ENCODE measurements at regions not wholly inside any gene's neighbourhood (a gene's known extent, or its start where the extent isn't known, plus 50 kb on each side); places are given as distances from the start of the nearest gene placed in this dataset.

DNA sequence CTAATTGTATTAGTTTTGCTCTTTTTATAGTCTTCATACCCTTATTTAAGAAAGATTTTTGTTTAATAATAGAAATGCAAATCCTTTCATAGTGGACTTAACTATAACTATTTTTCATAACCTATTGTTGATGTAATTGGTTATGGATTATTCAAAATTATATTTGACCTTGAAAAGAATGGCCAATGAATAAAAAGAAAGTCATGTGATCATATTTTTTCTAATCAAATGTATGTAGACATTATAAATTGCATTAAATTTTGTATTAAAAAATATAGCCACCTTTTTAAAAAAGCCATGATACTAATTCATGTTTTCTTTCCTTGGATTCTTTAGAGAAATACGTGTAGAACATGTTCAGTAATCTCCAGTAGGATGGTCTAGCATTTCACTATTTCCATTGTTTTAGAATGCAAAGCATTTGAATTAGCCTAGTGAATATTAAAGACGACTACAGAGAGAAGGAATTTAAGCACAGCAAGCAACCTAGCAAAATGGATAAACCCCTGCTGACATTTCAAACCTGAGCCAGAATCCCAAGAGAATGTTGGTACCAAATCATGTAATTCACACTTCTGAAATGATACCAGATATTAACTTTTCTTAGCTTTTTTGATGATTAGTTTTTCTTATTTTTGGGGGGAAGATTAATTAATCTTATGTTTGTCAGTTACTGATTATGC is 1297.4 kb upstream of the MIR17HG start:
- FAIRE-seq: no peak
- DNase-seq (ENCODE audit: extremely low read depth in 1 of 4, low spot score in 3 of 4): no peak
- no peak overlapping the region for H3K9ac ChIP-seq (ENCODE audit: insufficient read depth in 1 of 2, low read depth in 2 of 2, low read length in 2 of 2)
- H3K4me2 ChIP-seq (ENCODE audit: insufficient read depth, low read length): no peak overlapping the region
- WGBS (ENCODE audit: insufficient coverage, low coverage, missing lambda C conversion rate): 0% methylated on average over 2 of the region's 2 CpGs
- no peaks in the 10 kb centered on the region for H3K4me1 ChIP-seq (replicated peaks in 1 of 2; ENCODE audit: control insufficient read depth in 2 of 2, insufficient read depth in 2 of 2, low read length in 2 of 2)
- peaks cover 10% of the 10 kb centered on the region; the same call in 1 of the 2 replicates for H3K9me3 ChIP-seq (replicated peaks; ENCODE audit: control insufficient read depth, insufficient read depth, low read depth, low read length)
- H4K20me1 ChIP-seq (replicated peaks; ENCODE audit: control insufficient read depth, insufficient read depth, low read length): no peaks in the 10 kb centered on the region
- no peaks in the 10 kb centered on the region for H3K36me3 ChIP-seq (ENCODE audit: control insufficient read depth, insufficient read depth, low read length)
- H3K27ac ChIP-seq (ENCODE audit: extremely low read depth, low read depth, low read length): no peak overlapping the region
- ATAC-seq: no peak
- POLR2A ChIA-PET: interaction anchor here (1.0 kb wide), 1 partner anchor 13 kb away, joined by 3 read pairs; no protein-coding TSS in a partner anchor
- H2AFZ ChIP-seq (ENCODE audit: low read depth, low read length): no peak overlapping the region
- no TSS peak for BruUV-seq (replicated peaks)
- H3K79me2 ChIP-seq (ENCODE audit: control insufficient read depth, insufficient read depth, low read length): no peaks in the 10 kb centered on the region
- TF ChIP-seq ARNT (IDR thresholded peaks at IDR 0.05) (no peak), ZNF431 (CRISPR knock-in tag; IDR thresholded peaks at IDR 0.05) (no peak)
- TF ChIP-seq, protein P1, sequence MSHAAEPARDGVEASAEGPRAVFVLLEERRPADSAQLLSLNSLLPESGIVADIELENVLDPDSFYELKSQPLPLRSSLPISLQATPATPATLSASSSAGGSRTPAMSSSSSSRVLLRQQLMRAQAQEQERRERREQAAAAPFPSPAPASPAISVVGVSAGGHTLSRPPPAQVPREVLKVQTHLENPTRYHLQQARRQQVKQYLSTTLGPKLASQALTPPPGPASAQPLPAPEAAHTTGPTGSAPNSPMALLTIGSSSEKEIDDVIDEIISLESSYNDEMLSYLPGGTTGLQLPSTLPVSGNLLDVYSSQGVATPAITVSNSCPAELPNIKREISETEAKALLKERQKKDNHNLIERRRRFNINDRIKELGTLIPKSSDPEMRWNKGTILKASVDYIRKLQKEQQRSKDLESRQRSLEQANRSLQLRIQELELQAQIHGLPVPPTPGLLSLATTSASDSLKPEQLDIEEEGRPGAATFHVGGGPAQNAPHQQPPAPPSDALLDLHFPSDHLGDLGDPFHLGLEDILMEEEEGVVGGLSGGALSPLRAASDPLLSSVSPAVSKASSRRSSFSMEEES (CRISPR knock-in tag; IDR thresholded peaks at IDR 0.05): peak; percentile 93
- TF ChIP-seq, protein P2, sequence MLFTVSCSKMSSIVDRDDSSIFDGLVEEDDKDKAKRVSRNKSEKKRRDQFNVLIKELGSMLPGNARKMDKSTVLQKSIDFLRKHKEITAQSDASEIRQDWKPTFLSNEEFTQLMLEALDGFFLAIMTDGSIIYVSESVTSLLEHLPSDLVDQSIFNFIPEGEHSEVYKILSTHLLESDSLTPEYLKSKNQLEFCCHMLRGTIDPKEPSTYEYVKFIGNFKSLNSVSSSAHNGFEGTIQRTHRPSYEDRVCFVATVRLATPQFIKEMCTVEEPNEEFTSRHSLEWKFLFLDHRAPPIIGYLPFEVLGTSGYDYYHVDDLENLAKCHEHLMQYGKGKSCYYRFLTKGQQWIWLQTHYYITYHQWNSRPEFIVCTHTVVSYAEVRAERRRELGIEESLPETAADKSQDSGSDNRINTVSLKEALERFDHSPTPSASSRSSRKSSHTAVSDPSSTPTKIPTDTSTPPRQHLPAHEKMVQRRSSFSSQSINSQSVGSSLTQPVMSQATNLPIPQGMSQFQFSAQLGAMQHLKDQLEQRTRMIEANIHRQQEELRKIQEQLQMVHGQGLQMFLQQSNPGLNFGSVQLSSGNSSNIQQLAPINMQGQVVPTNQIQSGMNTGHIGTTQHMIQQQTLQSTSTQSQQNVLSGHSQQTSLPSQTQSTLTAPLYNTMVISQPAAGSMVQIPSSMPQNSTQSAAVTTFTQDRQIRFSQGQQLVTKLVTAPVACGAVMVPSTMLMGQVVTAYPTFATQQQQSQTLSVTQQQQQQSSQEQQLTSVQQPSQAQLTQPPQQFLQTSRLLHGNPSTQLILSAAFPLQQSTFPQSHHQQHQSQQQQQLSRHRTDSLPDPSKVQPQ (CRISPR knock-in tag; IDR thresholded peaks at IDR 0.05; ENCODE audit: borderline replicate concordance): no peak
- intact Hi-C loops (cut with micrococcal nuclease) (no loop called here), in situ Hi-C loops (cut with MboI) (no loop called here)
- no peak overlapping the region for H3K4me3 ChIP-seq
- no peaks in the 10 kb centered on the region for H3K27me3 ChIP-seq (ENCODE audit: control insufficient read depth in 2 of 2, insufficient read depth in 2 of 2, low read length in 2 of 2)
- CTCF ChIA-PET (ENCODE audit: low intra/inter-chr PET ratio): no interaction called here
- H3K9me1 ChIP-seq (ENCODE audit: control insufficient read depth, insufficient read depth, low read length): no peaks in the 10 kb centered on the region

Measured in K562 (cell line).